ENCODE measurements at regions not wholly inside any gene's neighbourhood (a gene's known extent, or its start where the extent isn't known, plus 50 kb on each side); places are given as distances from the start of the nearest gene placed in this dataset.

DNA sequence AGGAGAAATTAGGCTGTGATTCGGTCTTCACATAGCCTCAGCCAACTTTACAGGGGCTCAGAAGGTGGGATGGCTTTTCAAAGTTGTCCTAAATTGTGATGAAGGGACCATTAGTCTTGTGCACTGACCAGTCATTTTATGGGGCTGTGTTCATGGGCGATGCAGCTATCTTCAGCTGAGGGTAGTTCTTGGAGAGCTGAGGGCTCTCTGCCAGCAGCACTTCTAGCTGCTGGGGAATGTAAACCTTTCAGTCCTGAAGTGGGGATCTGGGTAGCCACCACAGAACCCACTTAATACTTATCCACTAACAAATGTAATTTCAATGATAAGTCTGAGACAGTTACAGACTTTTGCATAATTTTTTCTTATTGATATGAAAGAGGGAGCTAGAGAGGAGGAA is 270.6 kb downstream of the AEBP2 start:
- no peak for DNase-seq

- DNase-seq: peak in 1 of 56 donors; percentile 28
Observed at GRCh38 chr12:19710811-19711793, 271.8 kb downstream of the AEBP2 start.

DNA sequence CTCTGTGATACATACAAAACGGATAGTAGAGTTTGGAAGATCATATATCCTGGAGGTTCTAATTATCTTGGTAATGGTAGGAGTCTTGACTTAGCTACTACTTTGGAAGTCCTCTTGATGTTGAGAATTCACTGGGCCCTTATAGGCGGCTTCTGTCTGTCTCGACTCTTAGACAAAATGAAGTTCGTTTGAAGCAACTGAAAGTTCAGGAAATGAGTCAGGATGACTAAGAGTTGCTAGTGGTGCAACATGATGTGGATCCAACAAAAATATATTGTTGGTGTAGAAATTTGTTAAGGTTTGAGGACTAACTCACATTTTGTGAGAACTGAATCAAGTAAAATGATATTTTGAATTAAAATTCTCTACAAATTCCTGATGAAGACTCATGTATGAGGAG is 272.7 kb downstream of the AEBP2 start:
- no peak for DNase-seq

DNA sequence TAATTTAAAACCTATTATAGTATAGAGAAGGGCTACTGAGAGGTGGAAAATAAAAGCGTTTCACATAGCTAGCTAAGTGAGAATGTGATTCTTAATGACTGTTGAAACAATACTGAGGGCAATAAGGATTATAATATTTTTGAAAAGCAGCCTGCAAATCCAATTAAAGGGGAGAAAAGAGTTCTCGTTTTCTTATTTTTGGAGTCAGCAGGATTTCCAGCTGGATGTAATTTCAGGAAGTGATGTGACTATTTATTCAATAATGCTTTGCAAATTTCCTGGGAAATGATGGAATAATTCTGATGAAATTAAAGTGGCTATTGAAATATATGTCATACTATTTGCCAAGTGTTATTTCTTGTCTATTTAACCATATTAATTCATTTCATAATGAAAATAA is 279.1 kb downstream of the AEBP2 start:
- DNase-seq: no peak

- DNase-seq: no peak
Observed at GRCh38 chr12:19719672-19720071, 280.4 kb downstream of the AEBP2 start.

GRCh38 chr12:19726122-19726521 is 286.8 kb downstream of the AEBP2 start:
- DNase-seq: no peak

DNA sequence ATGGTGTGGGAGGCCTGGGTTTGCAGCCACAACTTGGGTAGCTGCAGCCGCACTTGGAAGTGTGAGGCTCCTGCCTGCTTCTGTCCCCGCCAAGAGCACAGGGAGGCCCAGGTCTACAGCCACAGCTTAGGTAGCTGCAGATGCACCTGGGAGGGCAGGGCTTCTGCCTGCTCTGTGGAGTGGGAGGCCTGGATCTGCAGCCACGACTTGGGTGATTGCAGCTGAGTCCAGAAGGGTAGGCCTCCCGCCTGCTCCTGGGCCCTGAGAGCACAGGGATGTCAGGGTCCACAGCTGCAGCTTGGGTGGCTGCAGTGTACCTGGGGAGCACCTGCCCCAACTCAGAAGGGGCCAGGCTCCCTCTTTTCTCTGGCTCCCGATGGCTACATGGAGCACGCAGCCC is 287.3 kb downstream of the AEBP2 start:
- DNase-seq: no peak

- no peak for DNase-seq
Observed at GRCh38 chr12:19737019-19737418, 297.7 kb downstream of the AEBP2 start.

DNA sequence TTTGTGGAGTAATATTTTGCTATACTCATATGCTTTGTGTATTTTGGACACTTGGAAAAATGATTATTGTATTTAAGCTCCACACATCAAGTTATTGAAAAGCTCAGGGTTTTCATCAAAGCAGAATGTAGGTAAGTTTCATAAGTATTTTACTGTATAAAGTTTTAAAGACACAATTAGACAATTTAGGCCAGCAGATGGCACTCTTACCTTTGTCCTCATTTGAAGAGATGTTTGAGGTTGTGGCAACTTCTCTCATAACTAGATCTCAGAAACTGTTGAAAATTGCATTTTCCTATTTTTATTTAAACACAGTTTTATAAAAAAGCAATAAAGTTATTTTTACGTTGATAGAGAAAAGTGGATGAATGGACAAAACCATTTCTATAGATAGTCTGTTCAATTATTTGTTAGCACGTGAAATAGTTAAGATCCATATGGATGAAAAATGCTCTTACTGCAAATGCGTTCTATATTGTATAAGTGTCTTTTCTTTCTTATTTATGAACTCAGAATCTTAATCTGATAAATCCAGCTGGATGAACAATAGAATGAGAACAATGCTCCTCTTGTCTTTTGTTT is 300.0 kb downstream of the AEBP2 start:
- peak in 5 of 56 donors; percentile 1 to 60 (median 27) for DNase-seq

- DNase-seq: peak in 2 of 56 donors; percentile 1 to 8
Observed at GRCh38 chr12:19740472-19741131, 301.3 kb downstream of the AEBP2 start.

GRCh38 chr12:19741132-19741489 is 301.8 kb downstream of the AEBP2 start:
- peak in 2 of 56 donors; percentile 6 for DNase-seq

GRCh38 chr12:19744705-19745218 is 305.5 kb downstream of the AEBP2 start:
- DNase-seq: no peak

DNA sequence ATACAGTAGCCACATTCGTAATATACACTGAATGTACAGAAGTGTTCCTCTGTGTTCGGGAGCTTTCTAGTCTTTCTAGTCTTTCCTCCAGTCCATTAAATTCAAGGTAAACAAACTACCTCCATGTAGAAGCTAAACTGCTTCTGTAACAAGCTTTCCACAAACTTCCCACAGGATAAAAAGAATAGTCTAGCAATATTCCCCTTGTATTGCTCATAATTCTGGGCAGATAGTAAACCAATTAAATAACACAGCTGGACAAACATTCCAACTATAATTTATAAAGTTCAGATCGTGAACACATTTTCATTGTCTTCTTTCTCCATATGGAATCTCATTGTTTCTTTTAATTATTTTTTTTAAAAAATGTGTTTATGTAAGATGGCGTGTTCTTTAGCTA is 307.2 kb downstream of the AEBP2 start:
- no peak for DNase-seq

DNA sequence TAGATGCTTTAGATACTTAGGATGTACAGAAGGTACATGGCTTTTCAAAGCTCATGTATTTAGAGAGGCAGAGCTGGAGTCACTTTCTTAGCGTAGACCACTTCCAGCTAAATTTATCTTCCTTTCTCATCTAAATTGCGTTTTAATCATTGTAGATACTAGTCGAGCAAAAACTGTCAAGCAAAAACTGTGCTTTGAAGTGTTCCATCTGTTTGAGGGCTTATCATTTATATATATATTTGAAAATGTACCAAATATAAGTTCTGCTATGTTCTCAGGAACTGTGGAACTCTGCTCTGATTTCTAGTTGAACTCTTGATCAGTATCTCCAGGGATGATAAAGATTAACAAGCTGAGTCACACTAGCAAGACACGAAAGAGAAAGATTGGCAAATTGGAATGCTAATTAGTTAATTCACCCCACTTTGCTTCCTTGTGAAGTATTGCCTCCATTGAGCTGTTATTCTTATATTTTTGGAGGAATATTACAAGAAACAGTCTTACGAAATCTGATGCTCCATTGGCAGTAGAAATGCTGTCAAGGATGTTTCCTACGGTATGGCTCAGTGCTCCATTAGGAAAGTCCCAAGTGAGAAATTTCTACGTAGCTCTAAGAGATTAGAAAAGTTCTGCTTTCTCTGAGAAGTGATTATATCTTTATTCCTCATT is 310.7 kb downstream of the AEBP2 start:
- no peak for DNase-seq

GRCh38 chr12:19751078-19751477 is 311.8 kb downstream of the AEBP2 start:
- no peak for DNase-seq

GRCh38 chr12:19752712-19753111 is 313.4 kb downstream of the AEBP2 start:
- DNase-seq: no peak

DNA sequence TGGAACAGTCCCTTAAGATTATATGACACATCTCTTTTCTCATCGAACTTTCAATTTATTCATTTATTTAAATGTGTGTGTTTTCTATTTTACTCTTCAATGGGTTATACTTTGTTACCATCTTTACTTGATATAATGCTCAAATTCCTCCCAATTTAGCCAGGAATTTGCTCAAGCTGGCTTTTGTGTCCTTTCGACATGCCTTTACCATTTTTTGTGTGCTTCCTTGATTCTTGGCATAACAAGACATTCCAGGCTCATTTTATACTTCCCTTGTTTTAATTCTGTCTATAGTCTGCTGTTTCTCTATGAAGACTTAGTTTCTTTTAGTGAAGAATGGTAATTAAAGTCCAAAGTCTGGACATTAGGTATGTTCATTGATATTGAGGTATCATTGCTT is 315.8 kb downstream of the AEBP2 start:
- no peak for DNase-seq

GRCh38 chr12:19757317-19757877 is 318.1 kb downstream of the AEBP2 start:
- DNase-seq: no peak

GRCh38 chr12:19759227-19759626 is 319.9 kb downstream of the AEBP2 start:
- no peak for DNase-seq

DNA sequence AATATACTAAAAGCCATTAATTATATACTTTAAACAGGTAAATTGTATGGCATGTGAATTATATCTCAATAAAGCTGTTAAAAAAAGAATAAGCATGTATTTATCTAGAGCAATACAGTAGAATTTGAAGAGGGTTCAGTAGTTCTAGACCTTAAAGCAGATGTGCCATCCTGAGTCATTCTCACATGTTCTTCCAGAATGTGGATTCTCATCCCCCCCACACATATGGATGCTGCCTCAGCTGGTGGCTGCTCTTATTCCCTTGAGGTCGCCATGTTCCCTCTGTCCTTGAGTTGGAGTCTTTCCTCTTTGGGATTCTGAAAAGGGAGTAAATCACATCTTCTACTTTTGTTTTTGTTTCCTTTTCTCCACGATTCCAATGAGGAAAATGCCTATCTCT is 321.3 kb downstream of the AEBP2 start:
- no peak for DNase-seq

DNA sequence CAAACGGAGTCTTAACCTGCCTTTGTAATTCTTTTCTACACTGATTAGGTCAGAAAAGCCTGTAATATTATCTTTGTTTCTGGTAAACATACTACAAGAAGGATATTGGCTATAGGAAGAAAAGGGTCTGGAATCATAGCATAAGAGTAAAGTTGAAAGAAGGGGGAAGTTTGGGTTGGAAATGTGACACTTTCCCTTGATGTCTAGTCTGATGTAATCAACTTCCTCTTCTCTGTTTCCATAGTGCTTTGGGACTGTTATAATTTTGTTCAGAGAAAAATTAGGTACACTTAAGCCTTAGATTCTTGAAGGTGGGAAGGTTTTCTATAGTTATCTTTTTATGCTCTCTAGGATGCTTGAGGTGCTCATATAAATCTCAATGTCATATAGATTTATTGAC is 322.2 kb downstream of the AEBP2 start:
- no peak for DNase-seq

Data from amygdala (tissue), 56 donors.